Progenitor cell of endocrine pancreas (in vitro differentiated cells): ENCODE measurements at regions not wholly inside any gene's neighbourhood (a gene's known extent, or its start where the extent isn't known, plus 50 kb on each side); places are given as distances from the start of the nearest gene placed in this dataset.

Source experiments
- DNase-seq: peaks from one replicate; pipeline ENCODE4 v3.0.0; 2021; ENCODE audit warnings: low spot score; ENCODE audit not compliant: unreplicated experiment
- H3K27ac Mint-ChIP-seq: 2 replicates; pipeline ENCODE4 v1.8.0; 2021; ENCODE audit warnings: mild to moderate bottlenecking, moderate library complexity, mixed read lengths
- H3K27me3 Mint-ChIP-seq: 2 replicates; pipeline ENCODE4 v1.8.0; 2021; ENCODE audit warnings: mixed read lengths
- H3K36me3 Mint-ChIP-seq: 2 replicates; pipeline ENCODE4 v1.8.0; 2022; ENCODE audit warnings: mixed read lengths; ENCODE audit not compliant: insufficient read depth
- H3K4me1 Mint-ChIP-seq: 2 replicates; pipeline ENCODE4 v1.8.0; 2021; ENCODE audit warnings: low read depth, mixed read lengths
- H3K4me3 Mint-ChIP-seq: 2 replicates; pipeline ENCODE4 v1.8.0; 2021; ENCODE audit warnings: low read depth, mild to moderate bottlenecking, moderate library complexity, mixed read lengths
- H3K9me3 Mint-ChIP-seq: 2 replicates; pipeline ENCODE4 v1.8.0; 2021; ENCODE audit warnings: low read depth, mixed read lengths
- TF ChIP-seq, protein P1 (sequence below): fragments of 200-600 bp; sonication (generic); IDR thresholded peaks from one replicate; pipeline ENCODE4 v1.5.0; 2021; ENCODE audit warnings: antibody characterized with exemption, mild to moderate bottlenecking; ENCODE audit not compliant: unreplicated experiment

DNA sequence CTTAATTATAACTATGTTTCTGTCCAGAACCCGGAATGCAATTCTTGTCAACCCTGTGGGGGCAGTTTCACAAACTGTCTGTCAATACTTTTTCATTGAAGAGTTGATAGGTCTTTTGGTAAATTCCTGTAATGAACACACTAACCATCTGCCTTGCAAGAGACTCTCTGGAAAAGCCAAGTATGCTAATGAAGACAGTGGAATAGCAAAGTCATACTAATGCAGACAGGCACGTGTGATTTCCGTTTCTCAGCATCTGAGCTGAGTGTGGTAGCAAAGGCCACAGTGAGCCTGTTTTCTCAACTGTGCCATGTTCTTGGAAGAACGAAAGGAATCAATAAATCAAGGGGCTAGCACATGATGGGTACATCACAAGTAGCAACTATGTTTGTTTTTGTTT, 494.1 kb upstream of the NRP1 start:
- peaks cover 1% of the 10 kb centered on the region for H3K36me3 Mint-ChIP-seq
- H3K4me3 Mint-ChIP-seq = no peak overlapping the region
- no peak for DNase-seq
- TF ChIP-seq, protein P1, sequence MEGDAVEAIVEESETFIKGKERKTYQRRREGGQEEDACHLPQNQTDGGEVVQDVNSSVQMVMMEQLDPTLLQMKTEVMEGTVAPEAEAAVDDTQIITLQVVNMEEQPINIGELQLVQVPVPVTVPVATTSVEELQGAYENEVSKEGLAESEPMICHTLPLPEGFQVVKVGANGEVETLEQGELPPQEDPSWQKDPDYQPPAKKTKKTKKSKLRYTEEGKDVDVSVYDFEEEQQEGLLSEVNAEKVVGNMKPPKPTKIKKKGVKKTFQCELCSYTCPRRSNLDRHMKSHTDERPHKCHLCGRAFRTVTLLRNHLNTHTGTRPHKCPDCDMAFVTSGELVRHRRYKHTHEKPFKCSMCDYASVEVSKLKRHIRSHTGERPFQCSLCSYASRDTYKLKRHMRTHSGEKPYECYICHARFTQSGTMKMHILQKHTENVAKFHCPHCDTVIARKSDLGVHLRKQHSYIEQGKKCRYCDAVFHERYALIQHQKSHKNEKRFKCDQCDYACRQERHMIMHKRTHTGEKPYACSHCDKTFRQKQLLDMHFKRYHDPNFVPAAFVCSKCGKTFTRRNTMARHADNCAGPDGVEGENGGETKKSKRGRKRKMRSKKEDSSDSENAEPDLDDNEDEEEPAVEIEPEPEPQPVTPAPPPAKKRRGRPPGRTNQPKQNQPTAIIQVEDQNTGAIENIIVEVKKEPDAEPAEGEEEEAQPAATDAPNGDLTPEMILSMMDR = no peak
- no peaks in the 10 kb centered on the region for H3K27me3 Mint-ChIP-seq
- no peak overlapping the region for H3K27ac Mint-ChIP-seq
- peaks cover 12% of the 10 kb centered on the region for H3K9me3 Mint-ChIP-seq
- H3K4me1 Mint-ChIP-seq = peaks cover 3% of the 10 kb centered on the region

DNA sequence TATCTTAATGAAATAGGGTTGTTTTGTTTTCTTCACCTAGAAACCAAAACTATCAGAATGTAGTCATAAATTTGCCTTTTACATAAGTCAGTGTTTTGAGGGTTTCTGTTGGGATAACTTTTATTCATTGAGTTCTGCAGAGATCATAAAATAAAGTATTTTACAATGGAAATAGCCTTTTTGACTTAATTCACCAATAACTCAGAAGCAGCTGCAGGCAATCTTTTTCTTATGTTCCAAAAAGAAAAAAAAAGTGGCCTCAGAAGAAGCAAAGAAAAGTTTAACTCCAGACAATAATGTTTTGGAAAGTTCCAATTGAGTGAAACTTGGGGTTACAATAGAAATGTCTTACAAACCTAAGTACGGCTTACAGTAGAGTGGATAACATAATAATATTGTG, 491.7 kb upstream of the NRP1 start:
- Mint-ChIP-seq H3K4me1 (no peaks in the 10 kb centered on the region), H3K27ac (no peak overlapping the region), H3K9me3 (peaks cover 12% of the 10 kb centered on the region), H3K27me3 (no peaks in the 10 kb centered on the region), H3K4me3 (no peak overlapping the region), H3K36me3 (peaks cover 1% of the 10 kb centered on the region)
- no peak for DNase-seq
- TF ChIP-seq, protein P1 = no peak

DNA sequence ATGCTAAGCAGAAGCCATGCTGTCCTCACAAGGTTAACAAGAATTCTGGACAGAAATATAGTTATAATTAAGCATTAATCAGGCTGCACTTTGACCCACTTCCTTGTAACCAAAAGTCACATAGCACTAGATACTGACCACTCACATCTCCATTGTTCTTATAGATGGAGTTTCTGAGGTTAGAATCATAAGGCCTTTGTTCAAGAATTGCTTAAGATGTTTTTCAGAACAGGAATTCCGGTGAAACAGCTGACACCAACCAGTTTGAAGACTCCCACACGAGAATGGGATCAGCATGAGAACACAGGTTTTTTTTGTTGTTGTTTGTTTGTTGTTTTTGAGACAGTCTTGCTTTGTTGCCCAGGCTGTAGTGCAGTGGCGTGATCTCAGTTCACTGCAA, 488.3 kb upstream of the NRP1 start:
- Mint-ChIP-seq H3K9me3 (peaks cover 2% of the 10 kb centered on the region), H3K4me3 (no peak overlapping the region), H3K27me3 (no peaks in the 10 kb centered on the region), H3K36me3 (peaks cover 1% of the 10 kb centered on the region), H3K27ac (no peak overlapping the region), H3K4me1 (no peaks in the 10 kb centered on the region)
- no peak for DNase-seq
- TF ChIP-seq, protein P1 = no peak

DNA sequence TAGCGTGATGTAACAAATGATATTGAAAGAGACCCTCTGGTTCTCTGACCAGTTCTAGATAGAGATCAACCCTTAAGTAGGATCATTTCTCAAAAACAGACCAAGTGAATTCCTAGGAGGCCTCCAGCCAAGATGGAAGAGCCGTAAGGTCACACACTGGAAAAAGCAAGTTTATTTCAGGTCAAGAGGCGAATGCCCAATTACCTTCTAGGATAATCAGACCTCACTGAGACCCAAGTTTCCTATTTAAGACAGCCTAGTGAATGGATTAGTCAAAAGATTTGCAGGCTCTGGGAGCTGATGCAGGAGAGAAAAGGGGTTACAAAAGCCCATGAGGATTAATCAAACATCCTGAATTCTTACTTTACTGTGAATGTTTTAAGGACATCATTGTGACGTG, 486.1 kb upstream of the NRP1 start:
- TF ChIP-seq, protein P1 = no peak
- no peak overlapping the region for H3K4me3 Mint-ChIP-seq
- no peak for DNase-seq
- H3K27me3 Mint-ChIP-seq = no peaks in the 10 kb centered on the region
- no peaks in the 10 kb centered on the region for H3K4me1 Mint-ChIP-seq
- H3K27ac Mint-ChIP-seq = no peak overlapping the region
- no peaks in the 10 kb centered on the region for H3K36me3 Mint-ChIP-seq
- H3K9me3 Mint-ChIP-seq = peaks cover 1% of the 10 kb centered on the region

DNA sequence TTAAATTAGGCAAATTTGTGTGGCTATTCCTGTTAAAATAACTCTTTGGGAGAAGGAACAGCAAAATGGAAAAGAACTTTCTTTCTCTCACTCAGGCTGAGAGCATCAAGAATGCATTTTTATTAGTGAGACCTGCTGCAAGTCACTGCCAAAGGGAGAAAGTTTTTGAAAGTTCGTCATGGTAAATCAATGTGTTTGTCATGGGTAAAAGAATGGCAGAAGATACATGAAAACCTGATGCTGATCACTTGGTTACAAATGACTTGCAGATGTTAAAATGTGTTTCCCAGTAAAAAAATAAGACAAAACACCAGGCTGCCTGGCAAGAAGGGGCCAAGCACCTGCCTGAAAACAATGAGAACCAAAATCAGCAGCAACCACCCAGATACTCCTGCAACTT, 484.7 kb upstream of the NRP1 start:
- H3K4me1 Mint-ChIP-seq = no peaks in the 10 kb centered on the region
- peaks cover 4% of the 10 kb centered on the region for H3K9me3 Mint-ChIP-seq
- H3K27ac Mint-ChIP-seq = no peak overlapping the region
- no peak for DNase-seq
- H3K36me3 Mint-ChIP-seq = no peaks in the 10 kb centered on the region
- H3K27me3 Mint-ChIP-seq = no peaks in the 10 kb centered on the region
- TF ChIP-seq, protein P1 = no peak
- H3K4me3 Mint-ChIP-seq = no peak overlapping the region
